HFF-Myc (cell line): ENCODE measurements at regions not wholly inside any gene's neighbourhood (a gene's known extent, or its start where the extent isn't known, plus 50 kb on each side); places are given as distances from the start of the nearest gene placed in this dataset.

Experiments
- DNase-seq: peaks from one replicate; pipeline ENCODE4 v3.0.0-alpha.2; 2011; ENCODE audit warnings: low read depth; ENCODE audit errors: extremely low read depth
- H3K4me3 ChIP-seq: replicated peaks from 2 replicates; pipeline ENCODE4 v1.5.1; 2011; ENCODE audit warnings: low read depth, mild to moderate bottlenecking, control low read depth, low read length
- CTCF ChIP-seq: IDR thresholded peaks from 2 replicates; pipeline ENCODE4 v1.5.1; 2012; ENCODE audit warnings: mild to moderate bottlenecking, low read depth, low read length, control low read depth; ENCODE audit errors: missing control alignments

GRCh38 chr11:11740073-11740702, 101.6 kb upstream of the USP47 start:
- no peak overlapping the region for H3K4me3 ChIP-seq
- no peak for TF ChIP-seq CTCF
- no peak for DNase-seq

- DNase-seq: no peak
- no peak overlapping the region for H3K4me3 ChIP-seq
- no peak for TF ChIP-seq CTCF
Observed at GRCh38 chr11:11738370-11738769, 103.4 kb upstream of the USP47 start.

GRCh38 chr11:11735586-11735985, 106.2 kb upstream of the USP47 start:
- no peak overlapping the region for H3K4me3 ChIP-seq
- no peak for TF ChIP-seq CTCF
- no peak for DNase-seq

- no peak overlapping the region for H3K4me3 ChIP-seq
- no peak for DNase-seq
- no peak for TF ChIP-seq CTCF
Observed at GRCh38 chr11:11733246-11733747, 108.5 kb upstream of the USP47 start.

GRCh38 chr11:11732116-11732515, 109.7 kb upstream of the USP47 start:
- no peak for DNase-seq
- TF ChIP-seq CTCF: no peak
- H3K4me3 ChIP-seq: no peak overlapping the region

GRCh38 chr11:11731311-11732083, 109.7 kb upstream of the GALNT18 start:
- TF ChIP-seq CTCF: no peak
- DNase-seq: no peak
- no peak overlapping the region for H3K4me3 ChIP-seq

- H3K4me3 ChIP-seq: no peak overlapping the region
- no peak for TF ChIP-seq CTCF
- no peak for DNase-seq
Observed at GRCh38 chr11:11728386-11728785, 106.6 kb upstream of the GALNT18 start.
